ENCODE measurements at regions not wholly inside any gene's neighbourhood (a gene's known extent, or its start where the extent isn't known, plus 50 kb on each side); places are given as distances from the start of the nearest gene placed in this dataset.
"Not testable (repeated sequence)": the region's sequence is repeated elsewhere in the genome, so short reads cannot be mapped to it uniquely, and the experiment has no call there.

DNA sequence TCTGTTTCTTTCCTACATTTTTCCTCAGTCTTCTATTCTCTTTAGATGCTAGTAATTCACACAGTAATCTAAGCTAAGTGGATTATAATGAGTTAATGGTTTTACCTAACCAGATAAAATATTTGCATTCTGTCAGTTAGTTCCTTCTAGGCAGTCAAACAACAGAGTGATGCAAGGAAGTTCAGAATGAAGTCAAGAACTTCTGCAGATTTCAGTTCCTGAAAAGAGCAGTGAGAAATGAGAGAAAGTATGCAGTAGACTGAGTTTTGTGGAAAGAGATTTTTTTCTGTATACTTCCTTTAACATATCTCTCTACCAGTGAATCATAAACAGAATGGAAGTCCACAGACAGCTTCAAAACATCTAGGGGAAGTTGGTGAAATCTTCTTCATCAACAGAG lies 774.0 kb upstream of the POU3F4 start:
- DNase-seq = no peak

DNA sequence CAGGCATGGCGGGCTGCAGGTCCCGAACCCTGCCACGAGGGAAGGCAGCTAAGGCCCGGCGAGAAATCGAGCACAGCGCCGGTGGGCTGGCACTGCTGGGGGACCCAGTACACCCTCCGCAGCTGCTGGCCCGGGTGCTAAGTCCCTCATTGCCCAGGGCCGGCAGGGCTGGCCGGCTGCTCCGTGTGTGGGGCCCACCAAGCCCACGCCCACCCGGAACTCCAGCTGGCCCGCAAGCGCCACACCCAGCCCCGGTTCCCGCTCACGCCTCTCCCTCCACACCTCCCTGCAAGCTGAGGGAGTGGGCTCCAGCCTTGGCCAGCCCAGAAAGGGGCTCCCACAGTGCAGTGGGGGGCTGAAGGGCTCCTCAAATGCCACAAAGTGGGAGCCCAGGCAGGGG lies 769.8 kb upstream of the POU3F4 start:
- not testable (repeated sequence) for DNase-seq

DNA sequence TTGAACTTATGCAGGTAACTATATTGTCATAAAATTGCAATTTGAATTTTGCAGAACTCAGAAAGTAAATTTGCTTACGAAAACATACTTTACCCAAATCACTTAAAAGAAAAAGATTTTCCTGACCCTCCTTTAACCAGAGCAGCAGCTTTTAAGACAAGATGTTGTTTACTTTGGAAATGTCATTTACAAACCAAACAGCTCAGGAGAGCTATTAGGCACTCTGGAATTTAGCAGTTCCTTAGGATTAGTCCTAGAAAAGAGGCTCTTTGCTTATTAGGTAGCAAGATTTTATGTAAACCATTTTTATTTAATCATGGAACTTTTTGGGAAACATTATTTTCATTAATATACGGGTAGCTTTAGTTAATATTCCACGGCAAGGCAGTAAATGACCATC lies 765.7 kb upstream of the POU3F4 start:
- peak; percentile 17 for DNase-seq

DNA sequence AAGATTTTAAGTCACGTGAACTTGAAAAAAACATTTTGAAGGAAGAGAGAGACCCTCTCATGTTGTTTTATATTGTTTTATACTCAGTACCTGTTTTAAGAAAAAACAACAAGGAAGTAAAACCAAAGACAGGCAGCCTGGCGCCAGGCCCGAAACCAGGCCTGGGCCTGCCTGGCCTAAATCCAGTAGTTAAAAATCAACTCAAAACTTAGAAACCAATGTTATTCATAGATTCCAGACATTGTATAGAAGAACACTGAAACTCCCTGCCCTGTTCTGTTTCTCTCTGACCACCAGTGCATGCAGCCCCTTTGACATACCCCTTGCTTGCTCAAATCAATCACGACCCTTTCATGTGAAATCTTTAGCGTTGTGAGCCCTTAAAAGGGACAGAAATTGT lies 762.4 kb upstream of the POU3F4 start:
- DNase-seq = not testable (repeated sequence)

DNA sequence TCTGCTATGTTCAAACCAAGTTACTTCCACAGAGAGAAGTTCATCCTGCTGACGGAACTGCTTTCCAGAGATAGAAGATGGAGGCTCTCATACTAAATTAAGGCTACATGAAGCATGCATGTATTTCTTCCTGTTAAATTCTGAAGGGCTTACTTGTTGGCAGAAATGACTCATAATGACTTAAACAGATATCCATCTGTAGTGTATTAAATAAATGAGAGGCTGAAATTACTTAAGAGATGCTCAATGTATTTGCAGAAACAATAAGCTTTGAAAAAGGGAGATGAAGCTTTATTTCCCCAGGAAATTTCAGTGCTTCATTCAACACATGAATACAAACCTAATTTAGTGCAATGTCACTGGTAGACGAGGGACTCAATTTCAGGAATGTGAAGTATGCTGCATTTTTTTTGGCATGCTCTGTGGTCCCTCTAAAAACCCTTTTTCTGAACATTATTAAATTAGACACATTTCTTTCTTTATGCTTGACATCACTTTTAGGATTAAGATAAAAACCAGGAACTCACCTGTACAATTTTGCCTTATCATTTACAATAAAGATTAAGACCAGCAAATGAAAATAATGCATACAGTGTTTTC lies 759.1 kb upstream of the POU3F4 start:
- DNase-seq = no peak

DNA sequence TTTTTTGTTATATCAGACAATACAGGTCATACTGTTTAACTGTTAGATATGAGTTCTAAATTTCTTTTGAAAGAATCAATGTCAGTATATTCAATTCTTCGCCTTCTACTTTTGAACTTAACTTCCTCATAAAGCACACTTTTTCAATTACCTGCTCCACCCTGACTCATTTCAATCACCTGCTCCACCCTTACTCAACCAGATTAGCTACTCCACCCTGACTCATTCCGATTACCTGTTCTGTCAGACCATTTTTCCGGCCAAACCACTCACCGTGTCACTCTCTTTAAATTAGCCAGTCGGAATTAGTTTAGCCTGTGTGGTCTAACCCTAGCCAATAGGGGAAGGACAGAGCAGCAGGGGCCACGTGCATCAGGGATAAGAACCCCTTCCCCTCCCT lies 751.8 kb upstream of the POU3F4 start:
- no peak for DNase-seq

DNA sequence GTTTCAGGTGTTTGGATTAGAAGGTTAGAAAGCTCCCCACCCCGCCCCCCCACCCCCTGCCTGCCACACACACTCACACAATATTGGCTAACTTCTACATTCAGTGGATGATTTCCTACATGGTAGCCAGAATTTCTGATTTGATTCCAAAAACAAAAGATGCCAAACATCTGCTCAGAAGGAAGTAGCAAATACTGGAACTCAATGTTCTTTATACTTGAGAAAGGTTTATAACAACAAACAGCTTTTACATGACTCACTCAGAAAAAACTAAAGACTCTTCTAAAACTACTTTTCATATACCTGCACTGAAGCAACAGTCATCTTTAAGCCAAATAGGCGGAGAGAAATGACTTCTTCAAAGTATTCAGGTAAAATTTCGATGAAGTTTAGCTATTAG lies 750.5 kb upstream of the POU3F4 start:
- DNase-seq = no peak

DNA sequence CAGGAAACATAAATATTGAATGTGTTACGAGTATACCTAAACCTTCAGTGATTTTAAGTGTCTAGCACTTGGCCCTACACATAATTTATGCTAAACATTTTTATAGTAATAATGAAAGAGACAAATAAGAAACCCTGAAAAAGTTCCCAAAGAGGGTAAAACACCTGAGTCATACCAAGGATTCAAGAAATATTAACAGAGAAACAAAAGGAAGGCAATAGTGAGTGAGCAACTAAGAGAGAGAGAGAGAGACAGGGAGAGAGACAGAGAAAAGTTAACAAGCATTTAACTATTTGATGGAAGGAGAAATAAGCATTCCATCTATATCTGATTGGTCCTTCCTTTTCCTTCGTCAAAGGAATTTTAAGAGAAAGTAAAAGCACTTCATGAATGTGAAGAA lies 743.6 kb upstream of the POU3F4 start:
- DNase-seq = no peak

DNA sequence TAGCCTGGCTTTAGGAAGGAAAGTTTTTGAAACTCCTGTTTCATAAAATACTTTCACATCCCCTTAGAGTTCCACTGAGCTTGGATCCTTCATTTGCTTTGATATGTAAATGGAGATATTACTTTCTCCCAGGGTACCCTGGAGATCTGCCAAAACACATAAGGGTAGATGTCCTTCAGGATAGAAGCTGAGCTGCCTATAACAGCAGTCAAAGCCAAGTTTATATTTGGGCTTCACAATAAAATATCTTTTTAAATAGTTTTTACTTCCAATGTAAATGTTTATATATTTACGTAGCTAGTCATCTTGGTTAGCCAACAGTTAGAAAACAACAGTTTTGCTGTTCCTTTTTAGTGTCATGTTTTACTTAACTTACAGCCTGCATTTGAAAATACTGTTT lies 742.3 kb upstream of the POU3F4 start:
- DNase-seq = no peak

DNA sequence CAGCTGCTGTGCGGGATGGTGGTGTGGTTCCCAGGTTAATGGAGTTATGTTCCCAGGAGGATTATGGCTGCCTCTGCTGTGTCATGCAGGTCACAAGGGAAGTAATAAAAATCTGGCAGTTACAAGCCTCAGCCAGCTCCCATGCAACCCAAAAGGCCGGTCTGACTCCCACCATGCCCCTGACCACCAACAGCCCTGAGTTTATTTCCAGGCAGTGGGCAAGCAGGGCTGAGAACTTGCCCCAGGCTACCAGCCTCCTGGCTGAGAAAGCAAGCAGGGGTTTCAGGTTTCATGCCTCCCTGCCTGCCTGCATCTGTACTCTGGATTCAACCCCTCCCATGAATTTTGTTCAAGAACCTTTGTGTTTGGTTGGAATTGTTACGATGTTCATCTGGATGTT lies 732.7 kb upstream of the POU3F4 start:
- DNase-seq = no peak

DNA sequence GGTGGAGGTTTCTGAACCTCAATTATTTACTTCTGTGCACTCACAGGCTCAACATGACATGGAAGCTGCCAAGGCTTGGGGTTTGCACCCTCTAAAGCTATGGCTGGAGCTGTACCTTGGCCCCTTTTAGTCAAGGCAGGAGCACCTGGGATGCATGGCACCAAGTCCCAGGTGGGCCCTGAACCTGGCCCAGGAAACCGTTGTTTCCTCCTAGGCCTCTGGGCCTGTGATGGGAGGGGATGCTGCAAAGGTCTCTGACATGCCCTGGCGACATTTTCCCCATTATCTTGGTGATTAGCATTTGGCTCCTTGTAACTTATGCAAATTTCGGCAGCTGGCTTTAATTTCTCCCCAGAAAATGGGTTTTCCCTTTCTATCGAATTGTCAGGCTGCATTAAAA lies 726.1 kb upstream of the POU3F4 start:
- DNase-seq = no peak

DNA sequence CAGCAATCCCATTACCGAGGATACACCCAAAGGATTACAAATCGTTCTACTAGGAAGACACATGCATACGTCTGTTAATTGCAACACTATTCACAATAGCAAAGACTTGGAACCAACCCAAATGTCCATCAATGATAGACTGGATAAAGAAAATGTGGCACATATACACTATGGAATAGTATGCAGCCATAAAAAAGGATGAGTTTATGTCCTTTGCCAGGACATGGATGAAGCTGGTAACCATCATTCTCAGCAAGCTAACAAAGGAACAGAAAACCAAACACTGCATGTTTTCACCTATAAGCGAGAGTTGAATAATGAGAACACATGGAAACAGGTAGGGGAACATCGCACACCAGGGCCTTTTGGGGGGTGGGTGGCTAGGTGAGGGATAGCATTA lies 695.2 kb upstream of the POU3F4 start:
- not testable (repeated sequence) for DNase-seq

DNA sequence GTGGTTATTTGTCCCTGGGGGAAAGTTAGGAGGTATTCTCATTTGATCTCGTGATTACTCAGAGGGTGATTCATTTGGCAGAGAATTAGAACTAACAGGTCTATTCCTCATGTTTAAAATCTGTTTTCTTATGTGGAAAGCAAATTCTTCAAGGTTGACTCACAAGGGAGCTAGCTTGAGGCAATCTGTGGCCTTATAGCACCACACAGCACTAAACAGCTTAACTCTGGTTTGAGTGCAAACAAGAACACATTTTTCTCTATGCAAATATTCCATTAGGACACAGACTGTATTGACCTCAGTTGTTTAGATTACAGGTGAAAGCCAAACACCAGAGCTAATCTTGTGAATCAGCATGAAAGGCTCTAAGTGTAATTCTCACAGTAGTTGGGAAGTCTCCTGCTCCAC lies 694.4 kb upstream of the POU3F4 start:
- DNase-seq = no peak

DNA sequence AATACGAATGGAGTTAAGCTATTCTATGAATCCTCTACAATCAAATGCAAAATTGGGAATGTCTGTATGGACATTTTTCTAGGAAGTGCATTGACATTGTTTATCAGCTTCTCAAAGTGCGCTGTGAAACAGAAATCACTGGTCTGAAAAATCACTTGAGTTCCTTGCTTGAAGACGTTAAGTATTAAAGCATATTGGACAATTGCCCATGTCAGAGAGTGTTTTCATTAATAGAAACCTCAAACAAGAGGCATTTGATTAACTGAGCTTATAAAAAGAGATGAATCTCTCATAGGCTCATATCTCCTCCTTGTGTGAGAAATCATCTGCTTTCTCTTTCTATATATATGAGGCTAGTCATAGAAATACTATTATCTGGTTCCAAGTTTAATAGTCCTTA lies 692.1 kb upstream of the POU3F4 start:
- no peak for DNase-seq

DNA sequence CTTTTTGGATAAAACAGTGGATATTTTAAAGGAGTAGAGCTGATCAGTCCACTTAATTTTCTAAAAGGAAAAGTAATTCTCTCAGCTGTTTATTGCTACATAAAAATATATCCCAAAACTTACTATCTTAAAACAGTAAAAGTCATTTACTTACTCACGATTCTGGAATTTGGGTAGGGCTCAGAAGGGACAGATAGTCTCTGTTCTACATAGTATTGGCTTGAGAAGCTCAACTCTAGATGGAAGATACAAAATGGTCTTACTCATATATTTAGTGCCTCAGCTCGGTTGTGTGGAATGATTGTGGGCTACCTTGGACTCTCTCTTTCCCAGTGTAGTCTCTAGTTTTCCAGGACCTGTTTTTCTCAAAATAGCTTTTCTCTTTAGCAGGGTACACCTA lies 691.5 kb upstream of the POU3F4 start:
- no peak for DNase-seq

DNA sequence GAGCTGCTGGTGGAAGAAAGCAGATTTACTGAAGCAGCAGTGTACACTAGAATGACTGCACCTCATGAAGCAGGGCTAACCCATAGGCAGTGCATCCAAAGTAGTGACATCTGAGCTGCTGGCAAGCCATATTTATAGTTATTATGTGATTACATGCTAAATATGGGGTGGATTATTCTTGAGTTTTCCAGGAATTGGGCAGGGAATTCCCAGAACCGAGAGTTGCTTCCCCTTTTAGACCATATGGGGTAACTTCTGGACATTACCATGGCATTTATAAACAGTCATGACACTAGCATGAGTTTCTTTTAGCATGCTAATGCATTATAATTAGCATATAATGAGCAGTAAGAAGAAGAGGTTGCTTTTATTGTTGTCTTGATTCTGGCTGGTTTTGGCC lies 665.8 kb upstream of the POU3F4 start:
- no peak for DNase-seq

DNA sequence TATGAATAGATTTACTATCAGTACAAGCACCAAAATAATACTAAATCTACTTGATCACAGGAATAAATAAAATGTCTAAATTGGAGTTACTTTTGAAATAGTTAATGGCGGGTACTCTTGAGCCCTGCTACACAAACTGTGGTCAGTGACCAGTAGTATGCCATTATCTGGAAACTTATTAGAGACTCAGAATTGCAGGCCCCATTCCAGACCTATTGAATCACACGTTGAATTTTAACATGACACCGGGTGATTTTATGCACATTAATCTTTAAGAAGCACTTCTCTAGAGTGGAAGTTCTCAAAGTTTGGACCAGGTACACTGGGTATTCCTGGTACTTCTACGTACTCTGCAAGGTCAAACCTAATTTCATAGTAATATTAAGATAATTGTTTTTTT lies 660.0 kb upstream of the POU3F4 start:
- DNase-seq = no peak

Data from NCI-H526 treated with DMSO at 0.1 percent for 48 hours (cell line).